Mucosa of descending colon (tissue), 3 donors: ENCODE measurements at regions not wholly inside any gene's neighbourhood (a gene's known extent, or its start where the extent isn't known, plus 50 kb on each side); places are given as distances from the start of the nearest gene placed in this dataset.
"Not testable (repeated sequence)": the region's sequence is repeated elsewhere in the genome, so short reads cannot be mapped to it uniquely, and the experiment has no call there.

Experiments used
- ATAC-seq: fragments of 200-7000 bp; cut with Tn5 transposase; one replicate; pipeline ENCODE4 v1.9.1; 2020; ENCODE audit warnings: mild to moderate bottlenecking, moderate library complexity
- DNase-seq, 3 donors: peaks; one replicate each; pipeline ENCODE4 v3.0.0-alpha.2; 2020
- H3K36me3 ChIP-seq: fragments of 200-600 bp; one replicate; pipeline ENCODE4 v1.8.0; 2021; ENCODE audit warnings: low read depth, mild to moderate bottlenecking
- H3K4me1 ChIP-seq: fragments of 200-600 bp; one replicate; pipeline ENCODE4 v1.8.0; 2021; ENCODE audit warnings: low read depth, mild to moderate bottlenecking
- H3K4me3 ChIP-seq: fragments of 200-600 bp; one replicate; pipeline ENCODE4 v1.8.0; 2021; ENCODE audit warnings: mild to moderate bottlenecking
- H3K9me3 ChIP-seq: fragments of 200-600 bp; one replicate; pipeline ENCODE4 v1.8.0; 2021; ENCODE audit warnings: mild to moderate bottlenecking
- intact Hi-C, 2 donors: fragments of 100-400 bp; cut with DNase I in 1 of 2; cut with micrococcal nuclease in 1 of 2; formaldehyde crosslinking; loops; one replicate each; pipeline versions ENCODE4 v1.11.0 to v1.11.1; 2022; cut with DNase I, micrococcal nuclease
- TF ChIP-seq, protein P1 (sequence below): fragments of 200-600 bp; IDR thresholded peaks from one replicate; pipeline ENCODE4 v1.8.0; 2022; ENCODE audit warnings: antibody characterized with exemption, mild to moderate bottlenecking
- donor health status: DM: no; HTN: no; CAD: no; lungs with moderate emphysema.
- donor health status: DM: no; HTN: no; CAD: no.
- donor health status: DM: no; HTN: yes; CAD: no.

DNA sequence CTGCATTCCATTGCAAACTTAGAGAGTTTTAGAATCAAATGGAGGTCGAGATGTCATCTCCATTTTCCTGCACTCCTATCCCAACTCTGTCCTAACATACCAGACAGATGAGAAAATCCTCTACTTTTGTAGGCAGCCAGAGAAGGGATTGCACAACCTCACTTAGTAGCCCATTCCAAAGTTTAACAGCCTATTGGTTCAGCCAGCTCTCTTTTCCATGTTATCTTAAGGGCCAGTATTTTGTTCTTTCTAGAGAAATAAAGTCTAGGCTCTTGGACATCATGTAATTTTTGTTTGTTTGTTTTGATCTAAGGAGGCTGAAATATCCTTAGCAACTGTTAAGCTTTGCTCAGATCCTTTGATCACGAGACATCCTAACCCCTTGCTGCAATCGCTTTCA is 173.0 kb downstream of the COX18 start:
- H3K4me3 ChIP-seq = no peak overlapping the region
- DNase-seq (no peak), ATAC-seq (no peak)
- no peaks in the 10 kb centered on the region for H3K4me1 ChIP-seq
- H3K36me3 ChIP-seq = no peaks in the 10 kb centered on the region
- H3K9me3 ChIP-seq = no peaks in the 10 kb centered on the region
- intact Hi-C loops = no loop called here
- TF ChIP-seq, protein P1, sequence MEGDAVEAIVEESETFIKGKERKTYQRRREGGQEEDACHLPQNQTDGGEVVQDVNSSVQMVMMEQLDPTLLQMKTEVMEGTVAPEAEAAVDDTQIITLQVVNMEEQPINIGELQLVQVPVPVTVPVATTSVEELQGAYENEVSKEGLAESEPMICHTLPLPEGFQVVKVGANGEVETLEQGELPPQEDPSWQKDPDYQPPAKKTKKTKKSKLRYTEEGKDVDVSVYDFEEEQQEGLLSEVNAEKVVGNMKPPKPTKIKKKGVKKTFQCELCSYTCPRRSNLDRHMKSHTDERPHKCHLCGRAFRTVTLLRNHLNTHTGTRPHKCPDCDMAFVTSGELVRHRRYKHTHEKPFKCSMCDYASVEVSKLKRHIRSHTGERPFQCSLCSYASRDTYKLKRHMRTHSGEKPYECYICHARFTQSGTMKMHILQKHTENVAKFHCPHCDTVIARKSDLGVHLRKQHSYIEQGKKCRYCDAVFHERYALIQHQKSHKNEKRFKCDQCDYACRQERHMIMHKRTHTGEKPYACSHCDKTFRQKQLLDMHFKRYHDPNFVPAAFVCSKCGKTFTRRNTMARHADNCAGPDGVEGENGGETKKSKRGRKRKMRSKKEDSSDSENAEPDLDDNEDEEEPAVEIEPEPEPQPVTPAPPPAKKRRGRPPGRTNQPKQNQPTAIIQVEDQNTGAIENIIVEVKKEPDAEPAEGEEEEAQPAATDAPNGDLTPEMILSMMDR = no peak

DNA sequence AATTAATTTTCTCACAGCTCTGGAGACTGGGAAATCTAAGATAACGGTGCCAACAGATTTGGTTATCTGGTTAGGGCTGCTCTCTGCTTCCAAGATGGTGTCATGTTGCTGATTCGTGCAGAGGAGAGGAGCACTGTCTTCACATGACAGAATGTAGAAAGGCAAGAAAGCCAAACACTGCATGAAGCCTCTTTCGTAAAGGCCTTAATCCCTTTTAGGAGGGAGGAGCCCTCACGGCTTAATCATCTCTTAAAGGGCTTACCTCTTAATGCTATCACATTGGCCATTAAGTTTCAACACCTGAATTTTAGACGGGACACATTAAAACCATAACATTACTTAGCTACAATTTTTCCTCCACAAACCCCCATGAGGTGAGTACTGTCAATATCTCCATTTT is 174.1 kb downstream of the COX18 start:
- no peak overlapping the region for H3K4me3 ChIP-seq
- TF ChIP-seq, protein P1 = no peak
- intact Hi-C loops = no loop called here
- no peaks in the 10 kb centered on the region for H3K9me3 ChIP-seq
- DNase-seq (no peak), ATAC-seq (no peak)
- H3K36me3 ChIP-seq = no peaks in the 10 kb centered on the region
- H3K4me1 ChIP-seq = no peaks in the 10 kb centered on the region

DNA sequence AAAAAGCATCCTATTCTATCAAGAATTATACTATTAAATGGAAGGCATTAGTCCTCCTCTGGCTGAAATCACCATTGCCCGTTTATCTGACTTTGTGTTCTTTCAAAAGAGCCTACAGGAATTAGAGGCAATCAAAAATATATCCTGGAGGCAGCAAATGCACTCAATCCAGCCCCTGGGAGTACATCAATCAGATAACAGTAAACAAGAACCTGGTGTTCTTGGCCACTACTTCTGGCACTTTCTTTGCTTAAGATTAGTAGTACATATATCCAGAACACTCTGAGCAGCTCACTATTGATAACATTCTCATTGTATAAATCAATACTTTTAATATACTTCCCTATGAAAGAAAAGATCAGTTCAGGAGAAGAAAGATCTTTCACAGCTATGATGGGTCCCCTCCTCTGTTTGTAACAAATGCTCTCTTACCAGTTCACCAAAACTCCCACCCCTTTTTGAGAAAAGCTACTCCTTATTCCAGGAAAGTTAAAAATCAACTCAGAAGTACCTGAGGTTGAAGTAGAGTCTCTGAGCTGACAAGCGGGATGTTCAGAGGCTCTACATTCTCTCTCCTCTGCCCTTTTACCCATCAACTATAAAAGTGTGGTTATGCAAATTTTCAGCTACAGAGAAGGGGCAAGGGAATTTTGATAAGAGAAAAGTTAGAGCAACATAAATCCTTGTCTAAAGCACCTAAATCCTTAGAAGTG is 176.0 kb downstream of the COX18 start:
- DNase-seq = no peak
- TF ChIP-seq, protein P1 = no peak
- Histone ChIP-seq H3K9me3 (no peaks in the 10 kb centered on the region), H3K36me3 (no peaks in the 10 kb centered on the region), H3K4me1 (no peaks in the 10 kb centered on the region), H3K4me3 (no peak overlapping the region)
- ATAC-seq = no peak
- intact Hi-C loops = no loop called here

DNA sequence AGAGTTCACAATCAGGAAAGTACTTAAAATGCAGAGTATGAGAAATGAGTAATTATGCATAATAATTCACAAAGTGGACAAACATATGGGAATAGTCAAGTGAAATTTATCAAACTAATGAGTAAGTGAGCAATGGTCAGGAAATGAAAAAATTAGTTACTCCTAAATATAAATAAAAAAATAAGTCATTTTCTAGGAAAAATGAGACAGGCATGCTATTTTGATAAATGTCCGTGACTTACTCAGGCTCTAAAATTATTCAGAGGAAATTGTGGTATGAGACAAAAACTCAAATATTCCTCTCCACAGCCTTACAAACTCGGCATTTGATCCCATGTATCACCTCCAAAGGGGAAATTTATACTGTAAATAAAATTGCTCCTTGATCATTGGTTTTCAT is 181.2 kb downstream of the COX18 start:
- ATAC-seq (no peak), DNase-seq (no peak)
- TF ChIP-seq, protein P1 = no peak
- no peaks in the 10 kb centered on the region for H3K4me1 ChIP-seq
- no peaks in the 10 kb centered on the region for H3K9me3 ChIP-seq
- no peak overlapping the region for H3K4me3 ChIP-seq
- no peaks in the 10 kb centered on the region for H3K36me3 ChIP-seq
- intact Hi-C loops = no loop called here

DNA sequence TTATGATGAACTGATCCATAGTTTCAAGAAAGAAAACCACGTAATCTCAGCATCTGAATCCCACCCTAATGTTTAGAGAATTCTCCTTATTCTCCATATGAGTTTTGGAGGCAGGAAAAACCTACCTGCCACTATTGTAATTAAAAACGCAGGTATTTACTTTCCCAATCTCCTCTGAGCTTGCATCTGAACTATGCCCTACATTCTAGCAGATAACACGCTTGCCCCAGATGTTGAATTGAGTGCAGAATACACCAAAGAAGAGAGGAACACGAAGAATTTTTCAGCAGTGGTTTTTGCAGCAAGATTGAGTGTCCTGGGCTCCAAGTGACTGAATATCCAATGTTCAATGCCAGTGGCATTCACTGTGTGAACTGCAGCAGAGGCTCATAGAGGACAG is 182.4 kb downstream of the COX18 start:
- H3K4me3 ChIP-seq = no peak overlapping the region
- H3K4me1 ChIP-seq = no peaks in the 10 kb centered on the region
- TF ChIP-seq, protein P1 = no peak
- no peak for ATAC-seq
- H3K9me3 ChIP-seq = no peaks in the 10 kb centered on the region
- no peaks in the 10 kb centered on the region for H3K36me3 ChIP-seq
- intact Hi-C loops = no loop called here
- no peak for DNase-seq

DNA sequence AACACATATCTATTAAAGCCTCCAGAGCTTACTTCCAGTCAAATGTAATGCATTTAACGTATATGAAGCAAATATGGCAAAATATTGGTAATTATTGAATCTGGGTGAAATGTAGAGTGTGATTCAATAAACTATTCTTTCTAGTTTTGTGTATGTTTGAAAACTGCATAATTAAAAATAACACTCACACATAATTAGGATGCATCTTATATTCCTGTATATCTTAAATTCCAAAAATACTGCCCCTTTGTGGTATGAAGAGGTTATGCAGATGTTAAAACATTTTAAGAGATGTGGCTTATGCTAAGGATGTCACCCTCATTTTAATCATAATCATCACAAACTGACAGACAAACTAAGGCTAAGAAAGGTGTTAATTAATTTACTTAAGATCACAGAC is 182.9 kb downstream of the COX18 start:
- Histone ChIP-seq H3K4me1 (no peaks in the 10 kb centered on the region), H3K4me3 (no peak overlapping the region), H3K9me3 (no peaks in the 10 kb centered on the region), H3K36me3 (no peaks in the 10 kb centered on the region)
- no peak for ATAC-seq
- intact Hi-C loops = no loop called here
- TF ChIP-seq, protein P1 = no peak
- no peak for DNase-seq

DNA sequence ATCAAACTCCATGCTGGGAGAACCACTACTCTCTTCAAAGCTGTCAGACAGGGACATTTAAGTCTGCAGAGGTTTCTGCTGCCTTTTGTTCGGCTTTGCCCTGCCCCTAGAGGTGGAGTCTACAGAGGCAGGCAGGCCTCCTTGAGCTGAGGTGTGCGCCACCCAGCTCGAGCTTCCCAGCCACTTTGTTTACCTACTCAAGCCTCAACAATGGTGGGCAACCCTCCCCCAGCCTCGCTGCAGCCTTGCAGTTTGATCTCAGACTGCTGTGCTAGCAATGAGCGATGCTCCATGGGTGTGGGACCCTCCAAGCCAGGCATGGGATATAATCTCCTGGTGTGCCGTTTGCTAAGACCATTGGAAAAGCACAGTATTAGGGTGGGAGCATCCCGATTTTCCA is 185.3 kb downstream of the COX18 start:
- H3K9me3 ChIP-seq, H3K4me1 ChIP-seq, DNase-seq, intact Hi-C loops, H3K4me3 ChIP-seq, H3K36me3 ChIP-seq, ATAC-seq: not testable (repeated sequence)
